ENCODE measurements at regions not wholly inside any gene's neighbourhood (a gene's known extent, or its start where the extent isn't known, plus 50 kb on each side); places are given as distances from the start of the nearest gene placed in this dataset.

GRCh38 chr6:14281811-14282660 lies 164.5 kb downstream of the CD83 start:
- TF ChIP-seq TAF1 (IDR thresholded peaks at IDR 0.05; ENCODE audit: low read depth) (no peak), CTCF (IDR thresholded peaks at IDR 0.05; ENCODE audit: poor library complexity, severe bottlenecking) (no peak), EZH2 (IDR thresholded peaks at IDR 0.05; ENCODE audit: borderline replicate concordance, insufficient read depth, low read length, poor library complexity, severe bottlenecking) (no peak), EP300 (conservative IDR thresholded peaks at IDR 0.05; ENCODE audit: poor library complexity, severe bottlenecking) (no peak)
